Fibroblast of the aortic adventitia (primary cell): ENCODE measurements at regions not wholly inside any gene's neighbourhood (a gene's known extent, or its start where the extent isn't known, plus 50 kb on each side); places are given as distances from the start of the nearest gene placed in this dataset.

ENCODE experiments used
- DNase-seq: peaks from one replicate; pipeline ENCODE4 v3.0.0-alpha.2; 2010; ENCODE audit warnings: low read depth
- H3K4me3 ChIP-seq: 2 replicates; pipeline ENCODE4 v1.5.1; 2011; ENCODE audit warnings: low read depth, mild to moderate bottlenecking, control low read depth, low read length, moderate library complexity
- CTCF ChIP-seq: IDR thresholded peaks from 2 replicates; pipeline ENCODE4 v1.5.1; 2011; ENCODE audit warnings: mild to moderate bottlenecking, low read length, control low read depth, inconsistent platforms; ENCODE audit not compliant: insufficient read depth

DNA sequence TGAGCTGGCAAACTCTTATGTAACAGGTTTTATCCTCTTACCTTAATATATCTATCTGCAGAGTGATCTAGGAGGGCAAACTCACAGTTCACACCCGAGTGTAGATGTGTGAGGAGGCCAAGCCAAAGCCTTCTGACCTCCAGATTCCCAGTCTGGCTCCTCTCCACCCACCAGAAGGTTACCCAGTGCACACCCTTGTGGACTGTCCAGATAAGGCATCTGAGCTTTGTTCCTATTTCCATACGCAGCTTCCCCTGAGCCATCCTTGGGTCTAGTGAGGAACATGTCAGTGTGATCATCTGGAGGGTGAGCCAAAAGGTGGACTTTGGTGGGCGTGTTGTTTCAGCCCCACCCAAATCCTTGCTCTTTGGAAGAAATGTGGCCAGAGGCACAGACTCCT lies 203.0 kb upstream of the MEOX2 start:
- TF ChIP-seq CTCF, result peak; percentile 44
- H3K4me3 ChIP-seq, result no peak overlapping the region
- peak; percentile 26 for DNase-seq

GRCh38 chr7:15888090-15888489 lies 201.6 kb upstream of the MEOX2 start:
- H3K4me3 ChIP-seq, result no peak overlapping the region
- no peak for TF ChIP-seq CTCF
- no peak for DNase-seq

DNA sequence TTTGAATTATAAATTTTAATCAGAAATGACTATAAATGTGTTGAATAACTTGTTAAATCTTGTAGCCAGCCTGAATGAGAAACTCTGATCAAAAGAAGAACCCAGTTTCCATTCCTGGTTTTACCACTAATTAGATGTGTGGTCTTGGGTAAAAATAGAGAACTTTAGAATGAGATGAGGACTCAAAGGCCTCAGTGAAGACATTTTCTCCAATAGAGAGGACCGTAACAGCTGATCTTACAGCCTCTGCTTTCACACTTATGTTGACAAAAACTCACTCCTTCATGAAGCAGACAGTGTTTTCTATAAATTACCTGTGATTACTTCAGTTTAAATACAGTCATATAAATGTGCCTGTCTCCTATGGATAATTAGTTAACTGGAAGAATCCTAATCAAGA lies 200.1 kb upstream of the MEOX2 start:
- no peak for DNase-seq
- no peak for TF ChIP-seq CTCF
- H3K4me3 ChIP-seq, result no peak overlapping the region

GRCh38 chr7:15885678-15886077 lies 199.2 kb upstream of the MEOX2 start:
- TF ChIP-seq CTCF, result no peak
- no peak for DNase-seq
- no peak overlapping the region for H3K4me3 ChIP-seq

- peak; percentile 41 for DNase-seq
Measured at GRCh38 chr7:15874774-15875173, 188.3 kb upstream of the MEOX2 start.

GRCh38 chr7:15870347-15870746 lies 183.9 kb upstream of the MEOX2 start:
- H3K4me3 ChIP-seq, result no peak overlapping the region
- no peak for TF ChIP-seq CTCF
- DNase-seq, result no peak

More at GRCh38 chr7:15874774-15875173, 188.3 kb upstream of the MEOX2 start:
- H3K4me3 ChIP-seq, result no peak overlapping the region
- TF ChIP-seq CTCF, result no peak

DNA sequence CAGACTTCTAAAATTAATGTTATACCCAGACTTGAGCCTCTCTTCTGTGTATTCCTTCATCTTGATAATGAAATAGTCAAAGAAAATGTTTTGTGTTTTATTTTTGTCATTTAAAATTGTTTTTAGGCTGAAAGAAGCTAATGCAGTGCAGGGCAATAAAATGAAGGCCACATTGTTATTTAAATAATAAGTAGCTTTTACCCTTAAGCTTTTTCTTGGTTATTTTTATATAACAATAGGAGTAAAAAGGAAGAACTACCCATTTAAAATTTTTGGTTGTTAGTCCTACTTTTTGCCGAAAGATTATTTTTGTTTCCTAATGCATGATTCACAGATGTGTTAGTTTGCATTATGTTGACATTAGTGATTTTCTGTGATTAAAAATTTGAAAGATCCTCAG lies 181.0 kb upstream of the MEOX2 start:
- no peak overlapping the region for H3K4me3 ChIP-seq
- no peak for DNase-seq
- no peak for TF ChIP-seq CTCF
